Hepatocyte (in vitro differentiated cells): ENCODE measurements at regions not wholly inside any gene's neighbourhood (a gene's known extent, or its start where the extent isn't known, plus 50 kb on each side); places are given as distances from the start of the nearest gene placed in this dataset.

Source experiments
- DNase-seq: peaks from one replicate; pipeline ENCODE4 v3.0.0-alpha.2; 2016; ENCODE audit warnings: low spot score
- H2AFZ ChIP-seq: fragments of 200-600 bp; sonication (generic); 2 replicates; pipeline ENCODE4 v1.6.0; 2016; ENCODE audit warnings: antibody characterized with exemption, mild to moderate bottlenecking
- H3K27ac ChIP-seq: fragments of 200-600 bp; sonication (generic); 2 replicates; pipeline ENCODE4 v1.5.1; 2016; ENCODE audit warnings: mild to moderate bottlenecking
- H3K27me3 ChIP-seq: fragments of 200-600 bp; sonication (generic); 2 replicates; pipeline ENCODE4 v1.6.1; 2016
- H3K36me3 ChIP-seq: fragments of 200-600 bp; sonication (generic); replicated peaks from 2 replicates; pipeline ENCODE4 v1.5.1; 2016; ENCODE audit warnings: low read depth; ENCODE audit not compliant: insufficient read depth
- H3K4me1 ChIP-seq: fragments of 200-600 bp; sonication (generic); 2 replicates; pipeline ENCODE4 v1.5.1; 2016; ENCODE audit warnings: mild to moderate bottlenecking, moderate library complexity; ENCODE audit not compliant: insufficient read depth
- H3K4me2 ChIP-seq: fragments of 200-600 bp; sonication (generic); 2 replicates; pipeline ENCODE4 v1.6.0; 2016
- H3K4me3 ChIP-seq: fragments of 200-600 bp; sonication (generic); 2 replicates; pipeline ENCODE4 v1.5.1; 2016; ENCODE audit warnings: mild to moderate bottlenecking
- H3K79me2 ChIP-seq: fragments of 200-600 bp; sonication (generic); 2 replicates; pipeline ENCODE4 v1.6.0; 2017; ENCODE audit warnings: mild to moderate bottlenecking
- H3K9me2 ChIP-seq: fragments of 200-600 bp; sonication (generic); replicated peaks from 2 replicates; pipeline ENCODE4 v1.6.0; 2017; ENCODE audit warnings: mild to moderate bottlenecking; ENCODE audit not compliant: insufficient read depth
- H3K9me3 ChIP-seq: fragments of 200-600 bp; sonication (generic); 2 replicates; pipeline ENCODE4 v1.5.1; 2016; ENCODE audit warnings: low read depth, mild to moderate bottlenecking
- H4K20me1 ChIP-seq: fragments of 200-600 bp; sonication (generic); 2 replicates; pipeline ENCODE4 v1.6.0; 2016; ENCODE audit warnings: mild to moderate bottlenecking; ENCODE audit not compliant: insufficient read depth, poor library complexity, severe bottlenecking
- CTCF ChIP-seq: fragments of 200-600 bp; sonication (generic); IDR thresholded peaks from 2 replicates; pipeline ENCODE4 v1.5.1; 2016; ENCODE audit warnings: antibody characterized with exemption, mild to moderate bottlenecking; ENCODE audit not compliant: poor library complexity
- EZH2 ChIP-seq: fragments of 200-600 bp; sonication (generic); IDR thresholded peaks from 2 replicates; pipeline ENCODE4 v1.6.1; 2016; ENCODE audit warnings: antibody characterized with exemption, mild to moderate bottlenecking, borderline replicate concordance
- EZH2phosphoT487 ChIP-seq: fragments of 200-600 bp; sonication (generic); IDR thresholded peaks from one replicate; pipeline ENCODE4 v1.6.1; 2018; ENCODE audit warnings: antibody characterized with exemption, mild to moderate bottlenecking, low read depth, moderate library complexity; ENCODE audit not compliant: unreplicated experiment, severe bottlenecking
- WGBS: methylation state at CpG from one replicate; pipeline ENCODE4 v1.1.6; 2016; ENCODE audit warnings: low lambda C conversion rate; ENCODE audit errors: missing lambda C conversion rate; 5-methylcytosine and 5-hydroxymethylcytosine counted together

GRCh38 chr18:22846088-22846683, 86.9 kb upstream of the RBBP8 start:
- no peaks in the 10 kb centered on the region for H3K27me3 ChIP-seq
- peak; percentile 25 for DNase-seq
- H3K4me3 ChIP-seq: no peak overlapping the region
- H3K27ac ChIP-seq: no peak overlapping the region
- 38% methylated on average over 6 of the region's 6 CpGs for WGBS
- H3K9me3 ChIP-seq: no peaks in the 10 kb centered on the region
- H3K4me1 ChIP-seq: peaks cover 11% of the 10 kb centered on the region
- no peaks in the 10 kb centered on the region for H3K79me2 ChIP-seq
- TF ChIP-seq EZH2 (no peak), CTCF (peak; percentile 60), EZH2phosphoT487 (no peak)
- H2AFZ ChIP-seq: no peak overlapping the region
- no peak overlapping the region for H3K4me2 ChIP-seq
- H3K36me3 ChIP-seq: no peaks in the 10 kb centered on the region
- no peaks in the 10 kb centered on the region for H3K9me2 ChIP-seq
- H4K20me1 ChIP-seq: no peaks in the 10 kb centered on the region

DNA sequence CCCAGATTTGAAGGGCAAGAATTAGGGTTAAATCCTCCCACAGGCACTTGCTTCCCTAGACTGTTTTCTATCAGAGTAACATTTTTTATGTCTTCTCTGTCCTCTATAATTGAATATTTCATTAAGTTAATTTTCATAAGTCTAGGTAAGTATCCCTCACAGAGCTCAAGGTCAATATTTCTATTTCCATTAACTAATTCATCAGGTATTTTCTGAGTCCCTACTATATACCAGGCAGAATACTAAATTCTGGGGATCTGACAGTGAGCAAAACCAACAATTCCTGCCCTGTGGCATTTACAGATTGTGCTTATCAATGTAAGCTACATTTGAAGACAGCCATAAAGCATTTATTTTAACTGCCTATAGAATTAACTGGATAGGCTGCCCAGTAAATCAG, 86.4 kb upstream of the RBBP8 start:
- Histone ChIP-seq H3K9me3 (no peaks in the 10 kb centered on the region), H3K4me2 (no peak overlapping the region), H2AFZ (no peak overlapping the region), H3K27ac (no peak overlapping the region), H3K4me3 (no peak overlapping the region), H3K79me2 (no peaks in the 10 kb centered on the region), H3K27me3 (no peaks in the 10 kb centered on the region), H3K4me1 (peaks cover 11% of the 10 kb centered on the region), H3K36me3 (no peaks in the 10 kb centered on the region), H3K9me2 (no peaks in the 10 kb centered on the region), H4K20me1 (no peaks in the 10 kb centered on the region)
- no peak for TF ChIP-seq EZH2phosphoT487
- TF ChIP-seq EZH2: no peak
- TF ChIP-seq CTCF: no peak
- no peak for DNase-seq

DNA sequence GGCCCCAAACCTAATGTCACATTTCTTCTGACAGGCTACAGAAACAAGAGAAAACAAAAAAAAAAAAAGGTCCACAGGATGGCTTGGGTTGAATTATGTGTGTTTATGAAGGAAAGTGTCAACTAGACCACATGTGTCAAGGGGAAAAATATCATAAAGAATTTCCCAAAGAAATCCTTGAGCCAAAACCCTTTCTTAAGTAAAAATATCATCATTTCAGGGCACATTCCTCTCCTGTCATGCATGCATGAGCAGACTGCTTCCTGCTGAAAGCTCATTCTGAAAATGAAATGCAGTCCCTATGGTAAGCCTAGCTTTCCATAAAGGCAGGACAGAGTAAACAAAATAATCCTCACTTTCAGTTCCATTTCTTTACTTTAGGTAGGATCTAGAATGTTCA, 85.7 kb upstream of the RBBP8 start:
- Histone ChIP-seq H3K4me1 (peaks cover 11% of the 10 kb centered on the region), H3K27me3 (no peaks in the 10 kb centered on the region), H3K9me2 (no peaks in the 10 kb centered on the region), H3K79me2 (no peaks in the 10 kb centered on the region), H4K20me1 (no peaks in the 10 kb centered on the region), H3K27ac (no peak overlapping the region), H3K4me3 (no peak overlapping the region), H3K9me3 (no peaks in the 10 kb centered on the region), H2AFZ (no peak overlapping the region), H3K36me3 (no peaks in the 10 kb centered on the region), H3K4me2 (peak overlapping the region; percentile 4)
- no peak for DNase-seq
- no peak for TF ChIP-seq CTCF
- TF ChIP-seq EZH2: no peak
